Gastrocnemius medialis (tissue), 4 donors: ENCODE measurements at regions not wholly inside any gene's neighbourhood (a gene's known extent, or its start where the extent isn't known, plus 50 kb on each side); places are given as distances from the start of the nearest gene placed in this dataset.

ENCODE experiments used
- ATAC-seq, 2 donors: fragments of 150-250 bp; one replicate each; pipeline ENCODE4 v1.9.1; 2016
- DNase-seq, 2 donors: peaks; one replicate each; pipeline ENCODE4 v3.0.0-alpha.2; 2019
- H3K27ac ChIP-seq, 4 donors: fragments of 200-600 bp; sonication (generic); 1 replicate in 1 of 4; 2 replicates in 3 of 4; pipeline ENCODE4 v1.5.1; 2016 to 2018; ENCODE audit warnings: mild to moderate bottlenecking in 2 of 4, moderate library complexity in 1 of 4
- H3K27me3 ChIP-seq, 3 donors: fragments of 200-600 bp; sonication (generic) in 2 of 3; 1 replicate in 1 of 3; 2 replicates in 2 of 3; pipeline versions ENCODE4 v1.5.1 to v1.6.0; 2016 to 2019; ENCODE audit warnings: mild to moderate bottlenecking in 1 of 3, moderate library complexity in 1 of 3
- H3K36me3 ChIP-seq, 2 donors: fragments of 200-600 bp; sonication (generic) in 1 of 2; one replicate each; pipeline ENCODE4 v1.5.1; 2017 to 2018
- H3K4me1 ChIP-seq, 2 donors: fragments of 200-600 bp; sonication (generic) in 1 of 2; one replicate each; pipeline ENCODE4 v1.5.1; 2016 to 2017; ENCODE audit warnings: mild to moderate bottlenecking in 2 of 2
- H3K4me3 ChIP-seq, 4 donors: fragments of 200-600 bp; sonication (generic) in 3 of 4; 1 replicate in 1 of 4; 2 replicates in 3 of 4; pipeline ENCODE4 v1.5.1; 2016 to 2019; ENCODE audit warnings: mild to moderate bottlenecking in 2 of 4
- H3K9me3 ChIP-seq, 3 donors: fragments of 200-600 bp; sonication (generic) in 2 of 3; 1 replicate in 1 of 3; 2 replicates in 2 of 3; pipeline ENCODE4 v1.5.1; 2016 to 2019
- POLR2A ChIP-seq, 2 donors: fragments of 450-650 bp; IDR thresholded peaks; one replicate each; pipeline ENCODE4 v1.6.1; 2017; ENCODE audit warnings: antibody characterized with exemption in 2 of 2, mild to moderate bottlenecking in 2 of 2, moderate library complexity in 2 of 2
- in situ Hi-C, 4 donors: fragments of 200-750 bp; cut with MboI; loops; one replicate each; pipeline versions ENCODE4 v1.15.0 to v1.8.0; 2017; ENCODE audit warnings: low sequenced_read_pairs in 4 of 4
- intact Hi-C: fragments of 100-400 bp; cut with DNase I; formaldehyde crosslinking; loops from one replicate; pipeline ENCODE4 v1.15.1; 2023; ENCODE audit warnings: low total_unique reads
- TF ChIP-seq, protein P1 (sequence below), 5 experiments: fragments of 450-650 bp in 3 of 5; fragments of 200-600 bp in 2 of 5; sonication (generic) in 2 of 5; IDR thresholded peaks in 4 of 5; conservative IDR thresholded peaks in 1 of 5; 1 replicate in 4 of 5; 2 replicates in 1 of 5; pipeline ENCODE4 v1.5.1; 2016 to 2019; ENCODE audit warnings: antibody characterized with exemption in 5 of 5, mild to moderate bottlenecking in 3 of 5, moderate library complexity in 3 of 5

DNA sequence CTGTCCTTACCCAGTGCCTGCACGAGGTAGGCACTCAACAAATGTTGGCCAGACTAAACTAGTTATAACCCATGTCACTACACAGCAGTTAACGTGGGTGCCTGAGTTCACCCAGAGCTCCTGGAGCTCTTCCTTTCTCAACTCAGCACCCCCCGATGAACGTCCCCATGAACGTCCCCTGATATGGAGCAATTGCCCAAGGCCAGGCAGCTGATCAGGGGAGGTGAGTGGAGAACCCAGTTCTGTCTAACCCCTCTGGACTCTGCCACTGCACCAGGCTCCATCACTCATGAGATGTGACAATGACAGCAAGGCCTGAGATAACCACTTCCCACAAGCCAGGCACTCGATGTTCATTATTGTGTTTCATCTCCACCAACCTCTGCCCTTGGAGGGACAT is 199.0 kb downstream of the BCL11B start:
- Histone ChIP-seq H3K27me3 (peaks cover 0 to 3% (median 0%) of the 10 kb centered on the region in 3 donors), H3K27ac (no peak overlapping the region), H3K9me3 (no peaks in the 10 kb centered on the region), H3K36me3 (no peaks in the 10 kb centered on the region), H3K4me1 (no peaks in the 10 kb centered on the region), H3K4me3 (no peak overlapping the region)
- intact Hi-C loops, result no loop called here
- DNase-seq (no peak), ATAC-seq (no peak)
- in situ Hi-C loops, result no loop called here
- TF ChIP-seq, protein P1, sequence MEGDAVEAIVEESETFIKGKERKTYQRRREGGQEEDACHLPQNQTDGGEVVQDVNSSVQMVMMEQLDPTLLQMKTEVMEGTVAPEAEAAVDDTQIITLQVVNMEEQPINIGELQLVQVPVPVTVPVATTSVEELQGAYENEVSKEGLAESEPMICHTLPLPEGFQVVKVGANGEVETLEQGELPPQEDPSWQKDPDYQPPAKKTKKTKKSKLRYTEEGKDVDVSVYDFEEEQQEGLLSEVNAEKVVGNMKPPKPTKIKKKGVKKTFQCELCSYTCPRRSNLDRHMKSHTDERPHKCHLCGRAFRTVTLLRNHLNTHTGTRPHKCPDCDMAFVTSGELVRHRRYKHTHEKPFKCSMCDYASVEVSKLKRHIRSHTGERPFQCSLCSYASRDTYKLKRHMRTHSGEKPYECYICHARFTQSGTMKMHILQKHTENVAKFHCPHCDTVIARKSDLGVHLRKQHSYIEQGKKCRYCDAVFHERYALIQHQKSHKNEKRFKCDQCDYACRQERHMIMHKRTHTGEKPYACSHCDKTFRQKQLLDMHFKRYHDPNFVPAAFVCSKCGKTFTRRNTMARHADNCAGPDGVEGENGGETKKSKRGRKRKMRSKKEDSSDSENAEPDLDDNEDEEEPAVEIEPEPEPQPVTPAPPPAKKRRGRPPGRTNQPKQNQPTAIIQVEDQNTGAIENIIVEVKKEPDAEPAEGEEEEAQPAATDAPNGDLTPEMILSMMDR (IDR thresholded peaks at IDR 0.05 in 4 of 5, conservative IDR thresholded peaks at IDR 0.05 in 1 of 5), result no peak
- TF ChIP-seq POLR2A (IDR thresholded peaks at IDR 0.05), result no peak

DNA sequence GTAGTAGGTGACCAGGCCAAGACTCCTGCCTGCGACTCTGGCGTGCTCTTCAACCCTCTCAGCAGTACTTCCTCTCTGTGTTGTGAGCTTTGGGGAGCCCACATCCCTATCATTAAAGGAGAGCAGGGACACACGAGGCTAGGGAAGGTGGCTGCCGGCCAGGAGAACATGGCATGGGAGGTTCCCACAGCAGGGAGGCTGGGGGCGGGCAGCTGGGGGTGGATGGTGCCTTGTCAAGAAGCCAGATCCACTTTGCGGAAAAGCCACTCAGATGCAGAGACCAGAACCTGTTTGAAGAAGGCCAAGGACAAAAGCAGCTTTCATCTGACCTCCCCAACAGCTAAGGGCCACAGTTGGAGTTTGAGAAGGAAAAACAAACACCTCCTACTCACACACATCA is 198.6 kb downstream of the BCL11B start:
- in situ Hi-C loops (no loop called here), intact Hi-C loops (no loop called here)
- H3K27ac ChIP-seq, result no peak overlapping the region
- no peaks in the 10 kb centered on the region for H3K36me3 ChIP-seq
- ATAC-seq (no peak), DNase-seq (no peak)
- no peaks in the 10 kb centered on the region for H3K4me1 ChIP-seq
- no peaks in the 10 kb centered on the region for H3K9me3 ChIP-seq
- H3K27me3 ChIP-seq, result peaks cover 0 to 3% (median 0%) of the 10 kb centered on the region in 3 donors
- TF ChIP-seq POLR2A (IDR thresholded peaks at IDR 0.05), result no peak
- TF ChIP-seq, protein P1 (IDR thresholded peaks at IDR 0.05 in 4 of 5, conservative IDR thresholded peaks at IDR 0.05 in 1 of 5), result no peak
- no peak overlapping the region for H3K4me3 ChIP-seq

DNA sequence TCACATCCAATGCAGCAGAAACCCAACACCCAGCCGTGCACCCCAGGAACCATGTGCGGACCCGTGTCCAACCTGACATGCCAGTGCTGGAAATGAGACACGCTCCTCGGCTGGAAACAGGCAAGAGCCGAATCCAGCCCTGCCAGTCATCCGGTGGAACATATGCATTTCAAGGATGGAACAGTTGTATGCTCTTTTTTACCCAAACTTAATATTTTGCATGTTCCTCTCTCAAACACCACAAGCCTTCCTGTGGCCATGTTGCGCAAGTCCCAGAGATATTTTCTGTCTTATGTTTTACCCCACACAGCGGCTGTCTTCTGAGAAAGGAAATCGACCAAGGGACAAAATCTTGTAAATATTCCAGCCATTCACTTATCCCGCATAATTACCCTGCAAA is 196.9 kb downstream of the BCL11B start:
- Histone ChIP-seq H3K27ac (no peak overlapping the region), H3K27me3 (peaks cover 0 to 3% (median 0%) of the 10 kb centered on the region in 3 donors), H3K9me3 (no peaks in the 10 kb centered on the region), H3K36me3 (no peaks in the 10 kb centered on the region), H3K4me1 (no peaks in the 10 kb centered on the region), H3K4me3 (no peak overlapping the region)
- no peak for TF ChIP-seq POLR2A (IDR thresholded peaks at IDR 0.05)
- TF ChIP-seq, protein P1 (IDR thresholded peaks at IDR 0.05 in 4 of 5, conservative IDR thresholded peaks at IDR 0.05 in 1 of 5), result no peak
- intact Hi-C loops (no loop called here), in situ Hi-C loops (no loop called here)
- ATAC-seq (no peak), DNase-seq (no peak)

DNA sequence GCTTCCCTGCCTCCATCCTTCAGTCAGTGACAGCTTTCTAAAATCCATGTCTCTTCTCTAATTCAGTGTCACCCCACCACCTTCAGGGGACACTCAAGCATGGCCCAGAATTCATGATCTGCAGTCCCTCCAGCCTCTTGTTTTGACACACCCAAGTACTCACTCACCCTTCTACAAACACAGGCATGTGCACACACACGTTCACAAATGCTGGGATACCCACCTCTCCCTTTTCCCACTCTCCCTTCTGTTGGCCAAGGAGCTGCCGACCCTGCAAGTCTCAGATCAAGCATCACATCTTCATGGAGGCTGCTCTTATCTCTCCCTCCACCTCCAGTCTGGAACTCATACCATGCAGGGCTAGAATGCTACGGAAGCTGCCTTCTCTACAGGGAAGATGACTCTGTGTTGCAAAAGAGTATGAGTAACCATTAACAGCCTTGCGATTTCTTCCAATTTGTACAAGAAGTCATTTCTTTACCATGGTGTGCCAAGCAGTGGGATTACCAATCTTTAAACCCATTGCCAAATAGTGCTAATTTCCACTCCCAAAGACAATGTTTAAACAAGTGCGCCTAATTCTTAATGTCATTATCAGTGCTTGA is 196.1 kb downstream of the BCL11B start:
- intact Hi-C loops, result no loop called here
- Histone ChIP-seq H3K27ac (no peak overlapping the region), H3K4me3 (no peak overlapping the region), H3K36me3 (no peaks in the 10 kb centered on the region), H3K27me3 (peaks cover 0 to 3% (median 0%) of the 10 kb centered on the region in 3 donors), H3K4me1 (no peaks in the 10 kb centered on the region), H3K9me3 (no peaks in the 10 kb centered on the region)
- TF ChIP-seq POLR2A (IDR thresholded peaks at IDR 0.05), result no peak
- TF ChIP-seq, protein P1 (IDR thresholded peaks at IDR 0.05 in 4 of 5, conservative IDR thresholded peaks at IDR 0.05 in 1 of 5), result no peak
- ATAC-seq, result no peak
- in situ Hi-C loops, result no loop called here
- DNase-seq, result no peak
